Spinal cord (tissue), 9 donors: ENCODE measurements at regions not wholly inside any gene's neighbourhood (a gene's known extent, or its start where the extent isn't known, plus 50 kb on each side); places are given as distances from the start of the nearest gene placed in this dataset.

Source experiments
- DNase-seq, 6 donors: peaks; one replicate each; pipeline versions ENCODE4 v3.0.0 to v3.0.0-alpha.2; 2013 to 2015; ENCODE audit warnings: low spot score in 6 of 6, low read depth in 4 of 6
- H3K27ac ChIP-seq: one replicate; pipeline ENCODE4 v1.5.1; 2013; ENCODE audit warnings: low read depth, low read length, control low read depth
- H3K27me3 ChIP-seq: one replicate; pipeline ENCODE4 v1.6.1; 2013; ENCODE audit warnings: low read length; ENCODE audit not compliant: control insufficient read depth, insufficient read depth
- H3K36me3 ChIP-seq: one replicate; pipeline ENCODE4 v1.6.1; 2013; ENCODE audit warnings: low read length; ENCODE audit not compliant: control insufficient read depth, insufficient read depth
- H3K4me1 ChIP-seq: one replicate; pipeline ENCODE4 v1.6.1; 2013; ENCODE audit warnings: low read length; ENCODE audit not compliant: control insufficient read depth, insufficient read depth
- H3K4me3 ChIP-seq: one replicate; pipeline ENCODE4 v1.5.1; 2013; ENCODE audit warnings: low read depth, low read length, control low read depth
- H3K9me3 ChIP-seq: one replicate; pipeline ENCODE4 v1.6.1; 2013; ENCODE audit warnings: low read length; ENCODE audit not compliant: control insufficient read depth, insufficient read depth
- WGBS: methylation state at CpG from one replicate; pipeline ENCODE4 v1.1.5; 2013; ENCODE audit warnings: missing lambda C conversion rate; ENCODE audit not compliant: insufficient coverage; 5-methylcytosine and 5-hydroxymethylcytosine counted together
- donor health status: healthy.

- Histone ChIP-seq H3K27ac (no peak overlapping the region), H3K36me3 (no peaks in the 10 kb centered on the region), H3K4me1 (peaks cover 30% of the 10 kb centered on the region), H3K9me3 (no peaks in the 10 kb centered on the region), H3K4me3 (no peak overlapping the region), H3K27me3 (no peaks in the 10 kb centered on the region)
- 62% methylated on average over 15 of the region's 20 CpGs for WGBS
- DNase-seq: no peak
Measured at GRCh38 chr6:44062771-44063560, 64.3 kb downstream of the MRPL14 start.

DNA sequence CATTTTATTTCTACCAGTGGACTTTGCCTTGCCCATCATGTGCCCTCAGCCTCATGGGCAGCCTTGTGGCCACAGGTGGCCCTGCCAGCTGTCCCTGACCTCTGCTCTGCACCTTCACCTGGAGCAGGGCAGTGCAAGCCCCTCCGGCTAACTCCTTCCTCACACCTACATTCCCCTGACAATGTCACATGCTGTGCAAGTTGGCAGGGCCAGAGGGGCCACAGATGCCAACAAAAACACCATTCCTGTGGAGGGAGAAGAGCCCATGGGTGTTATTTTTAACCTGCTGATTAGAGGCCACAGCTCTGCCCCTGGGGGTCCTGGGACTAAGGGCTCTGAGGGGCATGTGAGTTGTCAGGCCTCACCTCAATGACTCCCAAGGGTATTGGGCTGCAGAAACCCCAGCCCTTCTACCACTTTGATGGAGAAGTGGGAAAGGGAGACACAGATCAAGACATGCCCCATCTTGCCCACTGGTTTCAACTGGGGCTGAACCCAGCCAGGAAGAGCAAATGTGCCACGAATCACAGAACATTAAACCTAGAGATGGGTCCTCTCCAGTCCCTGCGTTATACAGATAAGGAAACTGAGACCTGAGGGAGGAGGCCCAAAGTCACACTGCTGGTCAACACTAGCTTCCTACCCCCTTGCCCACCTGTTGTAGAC lies 65.0 kb downstream of the MRPL14 start:
- 88% methylated on average over 2 of the region's 3 CpGs for WGBS
- Histone ChIP-seq H3K27ac (no peak overlapping the region), H3K36me3 (no peaks in the 10 kb centered on the region), H3K27me3 (no peaks in the 10 kb centered on the region), H3K4me1 (peaks cover 33% of the 10 kb centered on the region), H3K4me3 (no peak overlapping the region), H3K9me3 (no peaks in the 10 kb centered on the region)
- no peak for DNase-seq

DNA sequence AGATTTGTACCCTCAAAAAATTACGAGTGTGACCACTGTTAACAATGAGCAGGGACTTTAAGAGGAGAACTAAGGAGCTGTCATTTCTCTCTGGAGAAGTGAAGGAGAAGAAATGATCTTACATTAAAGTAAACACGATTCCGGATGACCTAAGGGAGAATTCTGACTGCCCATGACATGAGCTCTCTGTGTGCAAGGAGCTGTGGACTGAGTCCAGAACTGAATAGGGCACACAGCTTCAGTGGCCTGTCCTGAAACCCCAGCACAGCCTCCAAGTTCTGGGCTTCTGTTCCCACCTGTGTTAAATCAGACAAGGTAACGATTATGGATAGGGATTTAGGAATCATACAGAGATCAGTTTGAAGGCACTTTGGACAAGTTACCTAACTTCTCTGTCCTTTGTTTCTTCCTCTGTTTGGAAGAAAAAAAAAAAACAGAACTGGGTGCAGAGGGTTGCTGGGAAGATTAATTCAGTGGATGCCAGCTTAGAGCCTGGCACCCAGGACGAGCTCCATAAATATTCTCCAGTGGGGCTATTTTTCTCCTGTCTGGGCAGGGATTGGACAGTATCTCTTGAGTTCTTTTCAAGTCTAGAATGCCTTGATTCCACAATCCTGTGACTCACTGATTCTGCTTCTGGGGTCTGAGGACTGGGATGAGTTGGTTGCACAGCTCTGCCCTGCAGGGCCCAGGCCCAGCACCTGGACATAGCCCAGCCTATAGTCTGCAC lies 65.7 kb downstream of the MRPL14 start:
- Histone ChIP-seq H3K27ac (no peak overlapping the region), H3K36me3 (no peaks in the 10 kb centered on the region), H3K4me1 (peaks cover 40% of the 10 kb centered on the region), H3K27me3 (no peaks in the 10 kb centered on the region), H3K9me3 (no peaks in the 10 kb centered on the region), H3K4me3 (no peak overlapping the region)
- 46% methylated on average over 4 of the region's 5 CpGs for WGBS
- DNase-seq: no peak

GRCh38 chr6:44060612-44061374 lies 66.5 kb downstream of the MRPL14 start:
- H3K4me3 ChIP-seq: no peak overlapping the region
- peaks cover 44% of the 10 kb centered on the region for H3K4me1 ChIP-seq
- no peak overlapping the region for H3K27ac ChIP-seq
- H3K9me3 ChIP-seq: no peaks in the 10 kb centered on the region
- no peaks in the 10 kb centered on the region for H3K27me3 ChIP-seq
- DNase-seq: no peak
- H3K36me3 ChIP-seq: no peaks in the 10 kb centered on the region
- WGBS: 79% methylated on average over 7 of the region's 10 CpGs

- Histone ChIP-seq H3K9me3 (no peaks in the 10 kb centered on the region), H3K27ac (no peak overlapping the region), H3K4me3 (no peak overlapping the region), H3K36me3 (no peaks in the 10 kb centered on the region), H3K4me1 (peaks cover 46% of the 10 kb centered on the region), H3K27me3 (no peaks in the 10 kb centered on the region)
- DNase-seq: no peak
- WGBS: 72% methylated on average over 5 of the region's 7 CpGs
Measured at GRCh38 chr6:44059359-44060346, 67.6 kb downstream of the MRPL14 start.

DNA sequence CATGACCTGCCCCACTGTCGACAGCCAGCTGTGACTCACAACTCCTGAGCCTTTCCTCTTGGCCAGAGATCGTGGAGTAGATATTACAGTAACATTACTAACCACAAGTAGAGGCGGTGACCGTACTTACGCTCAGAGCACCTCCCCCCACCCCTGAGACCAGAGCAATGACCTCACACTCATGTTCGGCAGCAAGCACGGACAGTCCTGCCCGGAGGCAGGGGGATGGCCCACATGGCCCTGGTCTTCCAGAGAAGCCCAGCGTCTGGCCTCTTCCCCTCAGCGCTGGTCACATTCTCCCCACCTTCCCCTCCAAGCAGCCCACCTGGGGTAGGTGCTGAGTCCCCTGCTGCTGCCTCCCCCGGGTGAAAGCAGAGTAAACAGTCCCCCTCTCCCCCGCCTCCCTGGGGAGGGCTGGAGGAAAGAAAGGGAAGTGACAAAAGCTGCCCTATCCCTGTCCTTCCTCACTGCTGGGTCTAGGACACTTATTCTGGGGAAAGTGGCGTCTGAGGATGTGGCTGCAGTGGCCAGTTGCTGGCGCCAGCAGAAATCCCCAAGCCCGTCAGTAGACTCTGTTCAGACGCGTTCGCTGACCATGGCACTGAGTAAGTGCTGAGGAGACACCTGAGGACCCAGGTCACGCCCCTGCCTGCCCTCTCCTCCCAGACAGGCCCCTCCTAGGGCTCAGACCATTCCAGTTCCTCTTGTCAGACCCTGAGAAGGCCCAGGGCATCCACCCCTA lies 68.5 kb downstream of the MRPL14 start:
- no peaks in the 10 kb centered on the region for H3K27me3 ChIP-seq
- H3K4me1 ChIP-seq: peaks cover 48% of the 10 kb centered on the region
- H3K27ac ChIP-seq: no peak overlapping the region
- no peaks in the 10 kb centered on the region for H3K9me3 ChIP-seq
- H3K4me3 ChIP-seq: no peak overlapping the region
- no peaks in the 10 kb centered on the region for H3K36me3 ChIP-seq
- WGBS: 72% methylated on average over 14 of the region's 19 CpGs
- DNase-seq: no peak

- no peak overlapping the region for H3K27ac ChIP-seq
- peaks cover 45% of the 10 kb centered on the region for H3K4me1 ChIP-seq
- no peak overlapping the region for H3K4me3 ChIP-seq
- DNase-seq: no peak
- 94% methylated on average over 9 of the region's 10 CpGs for WGBS
- no peaks in the 10 kb centered on the region for H3K9me3 ChIP-seq
- no peaks in the 10 kb centered on the region for H3K36me3 ChIP-seq
- H3K27me3 ChIP-seq: no peaks in the 10 kb centered on the region
Measured at GRCh38 chr6:44057931-44058616, 69.2 kb downstream of the MRPL14 start.
